HT1080 (cell line): ENCODE measurements at regions not wholly inside any gene's neighbourhood (a gene's known extent, or its start where the extent isn't known, plus 50 kb on each side); places are given as distances from the start of the nearest gene placed in this dataset.
"Not testable (repeated sequence)": the region's sequence is repeated elsewhere in the genome, so short reads cannot be mapped to it uniquely, and the experiment has no call there.

Experiments used
- DNase-seq: peaks from one replicate; pipeline ENCODE4 v3.0.0-alpha.2; 2015; ENCODE audit warnings: low read depth

GRCh38 chr13:65722506-65722905 lies 1507.6 kb downstream of the PCDH9 start:
- DNase-seq: no peak

- DNase-seq: no peak
These were observed 1510.3 kb downstream of the PCDH9 start for GRCh38 chr13:65719831-65720230.

- no peak for DNase-seq
These were observed 1519.6 kb downstream of the PCDH9 start for GRCh38 chr13:65710514-65710913.

- no peak for DNase-seq
These were observed 1532.3 kb downstream of the PCDH9 start for GRCh38 chr13:65697843-65698242.

- DNase-seq: peak; percentile 13
These were observed 1550.9 kb downstream of the PCDH9 start for GRCh38 chr13:65679240-65679639.

- peak; percentile 20 for DNase-seq
These were observed 1552.2 kb downstream of the PCDH9 start for GRCh38 chr13:65677906-65678305.

GRCh38 chr13:65675383-65675782 lies 1554.8 kb downstream of the PCDH9 start:
- DNase-seq: not testable (repeated sequence)

- no peak for DNase-seq
These were observed 1560.0 kb downstream of the PCDH9 start for GRCh38 chr13:65670014-65670625.

- no peak for DNase-seq
These were observed 1569.4 kb downstream of the PCDH9 start for GRCh38 chr13:65660731-65661130.

GRCh38 chr13:65656740-65657329 lies 1573.3 kb downstream of the PCDH9 start:
- no peak for DNase-seq

GRCh38 chr13:65653613-65654012 lies 1576.5 kb downstream of the PCDH9 start:
- no peak for DNase-seq

GRCh38 chr13:65650321-65650720 lies 1579.8 kb downstream of the PCDH9 start:
- DNase-seq: no peak

- no peak for DNase-seq
These were observed 1587.1 kb downstream of the PCDH9 start for GRCh38 chr13:65642996-65643395.

- no peak for DNase-seq
These were observed 1587.8 kb downstream of the PCDH9 start for GRCh38 chr13:65642301-65642700.

- DNase-seq: peak; percentile 22
These were observed 1591.5 kb downstream of the PCDH9 start for GRCh38 chr13:65638572-65639168.

- DNase-seq: no peak
These were observed 1596.3 kb downstream of the PCDH9 start for GRCh38 chr13:65633806-65634205.

- DNase-seq: no peak
These were observed 1599.1 kb downstream of the PCDH9 start for GRCh38 chr13:65631078-65631477.

- DNase-seq: no peak
These were observed 1600.2 kb downstream of the PCDH9 start for GRCh38 chr13:65629926-65630325.

- DNase-seq: no peak
These were observed 1607.0 kb downstream of the PCDH9 start for GRCh38 chr13:65623148-65623547.

- DNase-seq: no peak
These were observed 1614.6 kb downstream of the PCDH9 start for GRCh38 chr13:65615506-65615905.

- DNase-seq: no peak
These were observed 1617.1 kb downstream of the PCDH9 start for GRCh38 chr13:65613004-65613403.

- no peak for DNase-seq
These were observed 1620.8 kb downstream of the PCDH9 start for GRCh38 chr13:65609350-65609749.

GRCh38 chr13:65606622-65607021 lies 1623.5 kb downstream of the PCDH9 start:
- DNase-seq: no peak
